ENCODE measurements at regions not wholly inside any gene's neighbourhood (a gene's known extent, or its start where the extent isn't known, plus 50 kb on each side); places are given as distances from the start of the nearest gene placed in this dataset.

DNA sequence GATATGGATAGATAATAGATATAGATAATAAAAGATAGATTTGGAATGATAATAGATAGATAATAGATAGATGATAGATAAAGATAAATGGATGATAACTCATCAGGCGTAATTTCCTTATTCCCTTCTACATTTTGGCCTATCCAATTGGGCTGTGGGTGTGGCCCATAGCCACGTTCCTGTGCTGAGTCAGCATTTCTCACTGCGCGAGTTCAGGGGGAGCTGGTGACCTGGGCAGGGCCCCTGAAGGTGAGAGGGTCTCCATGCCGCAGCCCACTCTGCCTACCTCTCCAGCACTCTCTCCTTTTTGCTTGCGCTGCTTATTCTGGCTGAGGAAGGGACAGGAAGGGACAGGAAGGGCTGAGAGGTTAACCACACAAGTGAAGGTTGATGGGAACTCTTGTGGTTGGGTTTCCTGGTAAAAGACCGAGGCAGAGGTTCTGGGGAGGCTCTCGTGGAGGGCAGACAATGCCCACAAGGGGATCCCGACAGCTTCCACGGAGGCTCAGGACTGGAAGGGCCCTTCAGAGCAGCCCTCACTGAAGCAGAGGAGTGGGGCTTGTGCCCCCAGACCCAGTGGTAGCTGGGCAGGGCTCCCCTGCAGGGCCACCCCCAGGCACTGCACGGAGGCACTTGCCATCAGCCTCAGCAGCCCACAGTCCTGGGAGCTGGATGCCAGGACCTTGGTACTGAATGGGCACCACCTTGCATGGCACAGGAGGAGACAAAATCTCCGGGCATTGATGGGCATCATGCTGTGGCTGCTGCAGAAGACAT, 247.3 kb upstream of the PITRM1 start:
- CTCF ChIA-PET = no interaction called here
- POLR2A ChIA-PET = no interaction called here
- no peaks in the 10 kb centered on the region for H3K27me3 ChIP-seq (ENCODE audit: control insufficient read depth, insufficient read depth, low read length)
- TF ChIP-seq, protein P1, sequence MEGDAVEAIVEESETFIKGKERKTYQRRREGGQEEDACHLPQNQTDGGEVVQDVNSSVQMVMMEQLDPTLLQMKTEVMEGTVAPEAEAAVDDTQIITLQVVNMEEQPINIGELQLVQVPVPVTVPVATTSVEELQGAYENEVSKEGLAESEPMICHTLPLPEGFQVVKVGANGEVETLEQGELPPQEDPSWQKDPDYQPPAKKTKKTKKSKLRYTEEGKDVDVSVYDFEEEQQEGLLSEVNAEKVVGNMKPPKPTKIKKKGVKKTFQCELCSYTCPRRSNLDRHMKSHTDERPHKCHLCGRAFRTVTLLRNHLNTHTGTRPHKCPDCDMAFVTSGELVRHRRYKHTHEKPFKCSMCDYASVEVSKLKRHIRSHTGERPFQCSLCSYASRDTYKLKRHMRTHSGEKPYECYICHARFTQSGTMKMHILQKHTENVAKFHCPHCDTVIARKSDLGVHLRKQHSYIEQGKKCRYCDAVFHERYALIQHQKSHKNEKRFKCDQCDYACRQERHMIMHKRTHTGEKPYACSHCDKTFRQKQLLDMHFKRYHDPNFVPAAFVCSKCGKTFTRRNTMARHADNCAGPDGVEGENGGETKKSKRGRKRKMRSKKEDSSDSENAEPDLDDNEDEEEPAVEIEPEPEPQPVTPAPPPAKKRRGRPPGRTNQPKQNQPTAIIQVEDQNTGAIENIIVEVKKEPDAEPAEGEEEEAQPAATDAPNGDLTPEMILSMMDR (IDR thresholded peaks at IDR 0.05; ENCODE audit: low read depth, low read length) = no peak
- no peak for DNase-seq (ENCODE audit: low read depth, low spot score)
- H3K27ac ChIP-seq (ENCODE audit: low read depth, low read length) = no peak overlapping the region
- H3K9me3 ChIP-seq (ENCODE audit: control insufficient read depth, insufficient read depth, low read length) = peaks cover 5% of the 10 kb centered on the region; the same call in 1 of the 2 replicates
- no peak overlapping the region for H3K4me3 ChIP-seq (ENCODE audit: low read depth, low read length)

DNA sequence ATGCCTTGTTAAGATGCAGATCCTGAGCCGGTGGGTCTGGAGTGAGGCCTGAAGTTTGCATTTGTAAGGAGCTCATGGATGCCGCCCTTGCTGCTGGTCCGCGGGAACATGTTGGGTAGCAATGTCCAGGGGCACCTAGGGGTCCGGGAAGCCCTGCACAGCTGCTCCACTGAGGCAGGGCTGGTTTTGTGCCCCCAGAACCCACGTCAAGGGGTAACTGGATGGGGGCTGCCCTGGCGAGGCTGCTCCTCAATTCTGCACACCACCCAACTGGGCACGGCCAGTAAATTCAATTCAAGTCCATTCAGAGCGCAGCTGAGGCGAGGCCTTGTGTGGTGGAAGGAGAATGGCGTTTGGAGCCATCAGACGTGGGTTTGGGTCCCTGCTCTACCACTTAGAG, 246.3 kb upstream of the PITRM1 start:
- ChIA-PET POLR2A (no interaction called here), CTCF (no interaction called here)
- Histone ChIP-seq H3K4me3 (ENCODE audit: low read depth, low read length) (no peak overlapping the region), H3K27ac (ENCODE audit: low read depth, low read length) (no peak overlapping the region), H3K27me3 (ENCODE audit: control insufficient read depth, insufficient read depth, low read length) (no peaks in the 10 kb centered on the region), H3K9me3 (ENCODE audit: control insufficient read depth, insufficient read depth, low read length) (no peaks in the 10 kb centered on the region)
- TF ChIP-seq, protein P1 (IDR thresholded peaks at IDR 0.05; ENCODE audit: low read depth, low read length) = no peak
- no peak for DNase-seq (ENCODE audit: low read depth, low spot score)

DNA sequence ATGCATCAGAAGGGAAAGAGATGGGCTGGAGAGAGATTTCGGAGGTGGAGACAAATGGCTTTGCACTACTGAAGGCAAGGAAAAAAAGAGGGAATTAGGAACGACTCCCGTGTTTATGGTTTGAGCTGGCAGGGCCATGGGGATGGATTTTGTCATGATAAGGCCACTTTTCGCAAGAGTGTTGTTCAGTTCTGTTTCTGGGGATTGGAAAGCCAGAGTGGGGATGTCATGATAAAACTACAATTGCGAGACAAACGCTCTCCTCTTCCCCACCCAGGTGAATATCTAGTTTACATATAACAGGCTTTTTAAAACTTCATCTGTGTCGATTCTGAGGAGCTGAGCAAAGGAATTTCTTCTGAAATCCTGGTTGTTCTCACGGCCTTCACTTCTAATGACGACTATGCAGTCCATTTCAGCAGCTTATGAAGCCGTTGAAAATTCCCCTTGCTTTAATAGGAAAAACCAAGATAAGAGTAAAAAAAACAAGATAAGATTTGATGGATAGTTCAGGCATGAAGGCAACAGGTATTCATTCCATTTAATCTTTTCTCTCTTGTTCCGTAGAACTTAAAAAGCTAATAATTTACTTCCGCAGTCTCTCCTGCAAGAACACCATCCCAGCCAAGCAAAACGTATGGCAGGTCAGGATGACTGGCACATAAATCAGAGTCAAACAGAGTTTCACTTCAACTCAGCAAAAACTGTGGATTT, 245.6 kb upstream of the PITRM1 start:
- Histone ChIP-seq H3K27ac (ENCODE audit: low read depth, low read length) (no peak overlapping the region), H3K9me3 (ENCODE audit: control insufficient read depth, insufficient read depth, low read length) (no peaks in the 10 kb centered on the region), H3K27me3 (ENCODE audit: control insufficient read depth, insufficient read depth, low read length) (no peaks in the 10 kb centered on the region), H3K4me3 (ENCODE audit: low read depth, low read length) (no peak overlapping the region)
- TF ChIP-seq, protein P1 (IDR thresholded peaks at IDR 0.05; ENCODE audit: low read depth, low read length) = no peak
- CTCF ChIA-PET = no interaction called here
- POLR2A ChIA-PET = no interaction called here
- DNase-seq (ENCODE audit: low read depth, low spot score) = no peak

DNA sequence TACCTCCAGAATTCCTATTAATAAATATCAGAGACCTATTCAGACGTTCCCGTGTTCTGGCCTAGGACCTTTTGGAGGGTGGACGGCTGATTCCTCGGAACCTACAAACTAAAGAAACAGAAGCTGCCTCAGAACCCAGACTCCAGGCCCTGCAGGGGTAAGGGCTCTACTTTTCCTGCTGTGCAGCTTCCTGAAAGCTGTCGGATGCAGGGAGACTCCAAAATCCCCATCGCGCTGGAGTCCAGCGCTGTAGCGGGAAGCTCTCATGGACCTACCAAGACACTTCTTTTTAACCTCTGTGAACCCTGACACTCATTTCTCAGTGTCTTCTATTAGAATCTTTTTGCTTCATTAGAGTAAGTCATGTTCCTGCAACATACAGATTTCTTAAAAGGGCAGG, 244.5 kb upstream of the PITRM1 start:
- ChIA-PET POLR2A (no interaction called here), CTCF (interaction anchor here (0.5 kb wide), 1 partner anchor 696 kb away, joined by 3 read pairs; no protein-coding TSS in a partner anchor)
- Histone ChIP-seq H3K4me3 (ENCODE audit: low read depth, low read length) (no peak overlapping the region), H3K27me3 (ENCODE audit: control insufficient read depth, insufficient read depth, low read length) (no peaks in the 10 kb centered on the region), H3K9me3 (ENCODE audit: control insufficient read depth, insufficient read depth, low read length) (peaks cover 6% of the 10 kb centered on the region; the same call in 1 of the 2 replicates), H3K27ac (ENCODE audit: low read depth, low read length) (no peak overlapping the region)
- TF ChIP-seq, protein P1 (IDR thresholded peaks at IDR 0.05; ENCODE audit: low read depth, low read length) = no peak
- DNase-seq (ENCODE audit: low read depth, low spot score) = no peak

Measured in AG04450 (cell line).